ENCODE measurements at regions not wholly inside any gene's neighbourhood (a gene's known extent, or its start where the extent isn't known, plus 50 kb on each side); places are given as distances from the start of the nearest gene placed in this dataset.

- no peak for TF ChIP-seq EZH2 (IDR thresholded peaks at IDR 0.05; ENCODE audit: insufficient read depth, poor library complexity, severe bottlenecking)
- no peak for TF ChIP-seq EZH2phosphoT487 (IDR thresholded peaks at IDR 0.05; ENCODE audit: insufficient read depth, low read depth)
Observed at GRCh38 chr15:93803421-93804152, 427.8 kb upstream of the MCTP2 start.
